OCI-LY3 (cell line): ENCODE measurements at regions not wholly inside any gene's neighbourhood (a gene's known extent, or its start where the extent isn't known, plus 50 kb on each side); places are given as distances from the start of the nearest gene placed in this dataset.

ENCODE experiments used
- H2AFZ ChIP-seq: fragments of 200-600, 300-600 bp; shearing (Covaris generic); 2 replicates; pipeline ENCODE4 v1.6.0; 2014; ENCODE audit warnings: antibody characterized with exemption, low read depth, low read length
- H3K27ac ChIP-seq: fragments of 200-600, 300-600 bp; sonication (generic); 2 replicates; pipeline ENCODE4 v1.5.1; 2014; ENCODE audit warnings: mild to moderate bottlenecking, low read length, moderate library complexity, mixed read lengths
- H3K27me3 ChIP-seq: fragments of 200-600, 300-600 bp; sonication (generic); 2 replicates; pipeline ENCODE4 v1.6.1; 2014; ENCODE audit warnings: low read depth, low read length, mixed read lengths
- H3K36me3 ChIP-seq: fragments of 200-600, 300-600 bp; sonication (generic); replicated peaks from 2 replicates; pipeline ENCODE3; 2014; ENCODE audit warnings: low read depth, low read length, mixed read lengths
- H3K4me1 ChIP-seq: fragments of 300-600, 200-600 bp; sonication (generic); 2 replicates; pipeline ENCODE4 v1.6.1; 2014; ENCODE audit warnings: low read length, mixed read lengths
- H3K4me2 ChIP-seq: fragments of 200-600, 300-600 bp; sonication (generic); 2 replicates; pipeline ENCODE4 v1.6.1; 2014; ENCODE audit warnings: low read length, mixed read lengths
- H3K4me3 ChIP-seq: fragments of 300-600, 200-600 bp; sonication (generic); 2 replicates; pipeline ENCODE4 v1.5.1; 2014; ENCODE audit warnings: antibody characterized with exemption, mild to moderate bottlenecking, low read length, moderate library complexity
- H3K79me2 ChIP-seq: fragments of 300-600, 200-600 bp; shearing (Covaris generic); 2 replicates; pipeline ENCODE4 v1.6.1; 2014; ENCODE audit warnings: mild to moderate bottlenecking, low read length, mixed read lengths
- H3K9ac ChIP-seq: fragments of 300-600, 200-600 bp; shearing (Covaris generic); 2 replicates; pipeline ENCODE4 v1.6.0; 2014; ENCODE audit warnings: mild to moderate bottlenecking, low read length, moderate library complexity
- H3K9me3 ChIP-seq: fragments of 200-600, 300-600 bp; shearing (Covaris generic); 2 replicates; pipeline ENCODE4 v1.6.1; 2014; ENCODE audit warnings: low read length, mixed read lengths; ENCODE audit not compliant: insufficient read depth
- H4K20me1 ChIP-seq: fragments of 200-600, 300-600 bp; sonication (generic); 2 replicates; pipeline ENCODE4 v1.6.1; 2016; ENCODE audit warnings: low read length, mixed read lengths; ENCODE audit not compliant: insufficient read depth
- EZH2phosphoT487 ChIP-seq: fragments of 200-600 bp; shearing (Covaris generic); IDR thresholded peaks from 2 replicates; pipeline ENCODE4 v1.6.1; 2018; ENCODE audit warnings: antibody characterized with exemption, mixed run types, low read depth
- TF ChIP-seq, protein P1 (sequence below): fragments of 200-600, 300-600 bp; sonication (generic); IDR thresholded peaks from 2 replicates; pipeline ENCODE4 v1.5.1; 2014; ENCODE audit warnings: antibody characterized with exemption, low read length, low read depth

DNA sequence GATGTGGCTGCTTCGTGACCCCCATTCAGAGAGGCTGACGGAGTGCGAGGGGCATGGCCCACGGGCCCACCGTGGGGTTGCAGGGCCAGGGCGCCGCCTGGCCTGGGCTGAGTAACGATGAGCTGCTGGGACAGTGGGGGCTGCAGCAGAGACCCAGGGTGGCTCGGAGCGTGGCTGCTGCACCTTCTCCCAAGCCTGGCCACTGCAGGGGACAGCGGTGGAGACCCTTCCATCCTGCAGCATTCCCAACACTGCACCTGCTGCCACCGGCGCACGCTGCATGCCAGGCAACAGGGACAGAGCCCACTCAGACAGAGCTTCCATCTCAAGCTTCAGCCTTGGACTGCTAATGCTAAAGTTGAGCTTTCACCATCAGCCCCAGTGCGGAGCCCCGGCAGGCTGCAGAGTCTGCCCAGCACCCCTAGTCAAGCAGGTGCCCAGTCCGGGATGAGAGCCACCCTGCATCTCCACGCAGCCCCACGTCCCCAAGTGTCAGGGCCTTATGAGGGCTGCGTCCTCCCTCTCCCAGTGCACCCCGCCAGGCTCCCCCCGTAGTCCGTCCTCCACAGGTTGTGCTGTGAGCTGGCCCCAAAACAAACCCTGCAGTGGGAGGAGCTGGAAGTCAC is 89.4 kb upstream of the AFDN start:
- Histone ChIP-seq H4K20me1 (no peaks in the 10 kb centered on the region), H3K27me3 (peaks cover 21% of the 10 kb centered on the region), H3K27ac (no peak overlapping the region), H3K79me2 (no peaks in the 10 kb centered on the region), H3K9ac (no peak overlapping the region), H3K4me2 (no peak overlapping the region), H3K4me1 (no peaks in the 10 kb centered on the region), H2AFZ (no peak overlapping the region), H3K4me3 (no peak overlapping the region), H3K36me3 (no peaks in the 10 kb centered on the region), H3K9me3 (no peaks in the 10 kb centered on the region)
- no peak for TF ChIP-seq EZH2phosphoT487
- TF ChIP-seq, protein P1, sequence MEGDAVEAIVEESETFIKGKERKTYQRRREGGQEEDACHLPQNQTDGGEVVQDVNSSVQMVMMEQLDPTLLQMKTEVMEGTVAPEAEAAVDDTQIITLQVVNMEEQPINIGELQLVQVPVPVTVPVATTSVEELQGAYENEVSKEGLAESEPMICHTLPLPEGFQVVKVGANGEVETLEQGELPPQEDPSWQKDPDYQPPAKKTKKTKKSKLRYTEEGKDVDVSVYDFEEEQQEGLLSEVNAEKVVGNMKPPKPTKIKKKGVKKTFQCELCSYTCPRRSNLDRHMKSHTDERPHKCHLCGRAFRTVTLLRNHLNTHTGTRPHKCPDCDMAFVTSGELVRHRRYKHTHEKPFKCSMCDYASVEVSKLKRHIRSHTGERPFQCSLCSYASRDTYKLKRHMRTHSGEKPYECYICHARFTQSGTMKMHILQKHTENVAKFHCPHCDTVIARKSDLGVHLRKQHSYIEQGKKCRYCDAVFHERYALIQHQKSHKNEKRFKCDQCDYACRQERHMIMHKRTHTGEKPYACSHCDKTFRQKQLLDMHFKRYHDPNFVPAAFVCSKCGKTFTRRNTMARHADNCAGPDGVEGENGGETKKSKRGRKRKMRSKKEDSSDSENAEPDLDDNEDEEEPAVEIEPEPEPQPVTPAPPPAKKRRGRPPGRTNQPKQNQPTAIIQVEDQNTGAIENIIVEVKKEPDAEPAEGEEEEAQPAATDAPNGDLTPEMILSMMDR, result no peak

DNA sequence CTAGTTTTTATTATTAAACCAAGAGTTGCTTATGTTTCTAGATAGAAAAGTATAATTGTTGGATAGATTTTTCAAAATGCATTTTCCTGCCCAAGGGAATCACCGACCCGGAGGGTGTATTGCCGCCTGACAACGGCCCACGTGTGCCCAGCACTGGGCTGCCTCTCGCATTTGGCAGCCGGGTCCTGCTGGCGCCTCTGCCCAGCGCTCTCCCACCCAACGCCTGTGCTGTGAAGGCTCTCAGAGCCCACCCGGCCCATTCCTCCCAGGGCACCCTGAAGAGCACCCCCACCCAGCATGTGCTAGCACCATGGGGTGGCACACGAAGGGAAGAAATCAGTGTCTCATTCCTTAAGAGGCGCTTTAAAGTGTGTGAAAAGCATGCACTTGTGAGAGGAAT is 88.3 kb upstream of the AFDN start:
- Histone ChIP-seq H3K9ac (no peak overlapping the region), H4K20me1 (no peaks in the 10 kb centered on the region), H3K4me2 (no peak overlapping the region), H2AFZ (no peak overlapping the region), H3K9me3 (no peaks in the 10 kb centered on the region), H3K36me3 (no peaks in the 10 kb centered on the region), H3K27ac (no peak overlapping the region), H3K27me3 (peaks cover 21% of the 10 kb centered on the region), H3K4me3 (no peak overlapping the region), H3K4me1 (no peaks in the 10 kb centered on the region), H3K79me2 (no peaks in the 10 kb centered on the region)
- TF ChIP-seq, protein P1, result no peak
- no peak for TF ChIP-seq EZH2phosphoT487

DNA sequence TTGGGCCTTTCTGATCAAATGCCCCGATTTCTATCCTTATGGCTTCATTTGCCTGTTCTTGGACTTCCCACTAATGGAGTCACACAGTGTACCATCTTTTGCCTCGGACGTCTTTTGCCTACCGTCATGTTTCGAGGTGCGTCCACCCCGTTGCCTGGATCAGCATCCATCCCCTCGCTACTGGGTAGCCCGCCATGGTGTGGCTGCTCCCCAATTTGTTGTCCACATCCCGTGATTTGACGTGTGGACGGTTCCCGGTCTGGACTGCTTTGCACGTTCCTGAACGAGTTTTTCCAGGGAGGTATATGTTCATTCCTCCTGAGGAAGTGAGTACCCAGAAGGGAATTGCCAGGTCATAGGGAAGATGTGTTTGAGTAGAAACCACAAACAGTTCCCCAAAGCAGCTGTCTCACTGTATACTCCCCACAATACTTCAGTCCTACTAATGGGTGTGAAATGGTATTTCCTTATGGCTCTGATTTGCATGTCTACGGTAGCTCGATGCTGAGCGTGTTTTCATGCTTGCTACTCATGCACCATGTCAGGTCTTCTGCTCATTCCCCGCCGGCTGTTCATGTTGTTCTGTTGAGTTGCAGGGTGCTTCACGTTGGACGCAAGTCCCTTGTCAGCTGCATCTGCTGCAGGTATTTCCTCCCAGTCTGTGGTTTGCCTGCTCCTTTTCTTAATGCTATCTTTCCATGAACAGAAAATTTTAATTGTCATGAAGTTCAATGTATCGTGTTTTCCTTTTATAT is 86.8 kb upstream of the AFDN start:
- Histone ChIP-seq H2AFZ (no peak overlapping the region), H4K20me1 (no peaks in the 10 kb centered on the region), H3K4me1 (no peaks in the 10 kb centered on the region), H3K27ac (no peak overlapping the region), H3K4me2 (no peak overlapping the region), H3K4me3 (no peak overlapping the region), H3K9me3 (no peaks in the 10 kb centered on the region), H3K27me3 (peaks cover 21% of the 10 kb centered on the region), H3K9ac (no peak overlapping the region), H3K79me2 (no peaks in the 10 kb centered on the region), H3K36me3 (no peaks in the 10 kb centered on the region)
- TF ChIP-seq, protein P1, result no peak
- no peak for TF ChIP-seq EZH2phosphoT487

DNA sequence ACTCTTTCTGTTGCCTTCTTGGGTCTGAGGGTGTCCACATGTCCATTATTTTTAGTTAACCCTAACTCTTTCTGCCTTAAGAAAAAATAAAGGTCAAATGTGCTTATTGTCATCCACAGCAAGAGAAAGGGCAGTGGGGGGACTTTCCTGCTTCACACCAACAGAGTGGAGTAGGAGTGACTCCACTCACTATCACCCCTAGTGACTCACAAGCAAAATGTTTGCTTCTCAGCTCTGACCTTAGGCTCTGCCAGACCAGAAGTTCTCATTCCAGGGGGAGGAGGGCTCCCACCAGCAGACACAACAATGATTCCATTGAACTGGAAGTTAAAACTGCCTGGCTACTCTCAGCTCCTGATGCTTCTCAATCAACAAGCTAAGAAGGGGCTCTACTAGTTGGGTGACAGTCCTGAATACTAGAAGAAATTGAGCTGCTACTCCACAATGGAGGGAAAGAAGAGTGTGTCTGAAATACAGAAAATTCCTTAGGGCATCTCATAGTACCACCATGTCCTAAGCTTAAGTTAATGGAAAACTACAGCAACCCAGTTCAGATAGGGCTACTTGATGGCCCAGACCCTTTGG is 83.9 kb upstream of the AFDN start:
- Histone ChIP-seq H2AFZ (no peak overlapping the region), H3K9ac (no peak overlapping the region), H3K36me3 (no peaks in the 10 kb centered on the region), H3K4me1 (peaks cover 3% of the 10 kb centered on the region), H3K4me3 (no peak overlapping the region), H4K20me1 (no peaks in the 10 kb centered on the region), H3K79me2 (no peaks in the 10 kb centered on the region), H3K9me3 (no peaks in the 10 kb centered on the region), H3K4me2 (no peak overlapping the region), H3K27ac (no peak overlapping the region), H3K27me3 (peaks cover 40% of the 10 kb centered on the region)
- no peak for TF ChIP-seq EZH2phosphoT487
